A549 (cell line): ENCODE measurements at regions not wholly inside any gene's neighbourhood (a gene's known extent, or its start where the extent isn't known, plus 50 kb on each side); places are given as distances from the start of the nearest gene placed in this dataset.

Experiments
- ATAC-seq, 2 experiments: fragments of 200-7000 bp in 1 of 2; fragments of >200 bp in 1 of 2; cut with Nextera tagmentation in 1 of 2; cut with Tn5 transposase in 1 of 2; 3 replicates each; pipeline versions ENCODE4 v1.8.0 to v1.9.1; 2018 to 2020; ENCODE audit warnings: mild to moderate bottlenecking in 1 of 2, moderate library complexity in 1 of 2
- CTCF ChIA-PET: fragments of 300-600 bp; sonication (Branson Sonifier 250); formaldehyde crosslinking; extraction: SDS; loops from one replicate; lab custom pipeline; 2021; ENCODE audit warnings: antibody characterized with exemption, inconsistent platforms; lab: Yijun Ruan, JAX
- POLR2A ChIA-PET: fragments of 350-600 bp; formaldehyde crosslinking; extraction: SDS; loops from one replicate; lab custom pipeline; 2021; ENCODE audit warnings: antibody characterized with exemption, inconsistent platforms; lab: Yijun Ruan, JAX
- DNase-seq, 2 experiments: peaks; one replicate each; pipeline versions ENCODE4 v3.0.0 to v3.0.0-alpha.2; 2011 to 2016; ENCODE audit warnings: low read depth in 1 of 2, low spot score in 1 of 2
- FAIRE-seq: peaks from 2 replicates; lab custom pipeline; 2011; peaks lifted over from hg19 to GRCh38; lab: Jason Lieb, UNC
- H3K27ac ChIP-seq, 2 experiments: fragments of >200 bp; sonication (Bioruptor Twin); formaldehyde crosslinking; 3 replicates each; pipeline ENCODE4 v1.5.1; 2016 to 2017
- H3K4me1 ChIP-seq: fragments of >200 bp; sonication (Bioruptor Twin); formaldehyde crosslinking; 3 replicates; pipeline ENCODE4 v1.6.1; 2016
- H3K4me2 ChIP-seq: fragments of >200 bp; sonication (Bioruptor Twin); formaldehyde crosslinking; 3 replicates; pipeline ENCODE4 v1.6.1; 2016
- H3K4me3 ChIP-seq: fragments of >200 bp; sonication (Bioruptor Twin); formaldehyde crosslinking; 3 replicates; pipeline ENCODE4 v1.5.1; 2016
- H3K9me3 ChIP-seq: fragments of >200 bp; sonication (Bioruptor Twin); formaldehyde crosslinking; 3 replicates; pipeline ENCODE4 v1.6.1; 2016
- BHLHE40 ChIP-seq: IDR thresholded peaks from 2 replicates; pipeline ENCODE4 v1.6.1; 2012; ENCODE audit warnings: low read depth, low read length, inconsistent platforms
- CBX8 ChIP-seq: fragments of 200-600 bp; sonication (generic); IDR thresholded peaks from 2 replicates; pipeline ENCODE4 v1.6.1; 2016
- EHF ChIP-seq: fragments of 250-450 bp; sonication (Bioruptor Pico); IDR thresholded peaks from 2 replicates; pipeline ENCODE4 v1.5.0; 2020; ENCODE audit warnings: mild to moderate bottlenecking
- EHMT2 ChIP-seq: fragments of 200-600 bp; sonication (generic); IDR thresholded peaks from 2 replicates; pipeline ENCODE4 v1.6.1; 2016; ENCODE audit warnings: antibody characterized with exemption, low read depth, mild to moderate bottlenecking, moderate library complexity
- GATA3 ChIP-seq: IDR thresholded peaks from 2 replicates; pipeline ENCODE4 v1.6.1; 2012; ENCODE audit warnings: borderline replicate concordance
- HOXA7 ChIP-seq: fragments of 250-450 bp; sonication (Bioruptor Pico); IDR thresholded peaks from 2 replicates; pipeline ENCODE4 v1.5.0; 2020; ENCODE audit warnings: mild to moderate bottlenecking, moderate library complexity
- KDM5A ChIP-seq: fragments of 200-600 bp; sonication (generic); IDR thresholded peaks from 2 replicates; pipeline ENCODE4 v1.6.1; 2016; ENCODE audit warnings: antibody characterized with exemption, mild to moderate bottlenecking
- MAFK ChIP-seq: fragments of 450-650 bp; IDR thresholded peaks from 2 replicates; pipeline ENCODE4 v1.6.1; 2014; ENCODE audit not compliant: partially characterized antibody
- MYC ChIP-seq: IDR thresholded peaks from 2 replicates; pipeline ENCODE4 v1.6.1; 2012; ENCODE audit warnings: mild to moderate bottlenecking, inconsistent platforms, low read length, improper control_type of control experiment, borderline replicate concordance
- NFE2L2 ChIP-seq: fragments of 150-350 bp; conservative IDR thresholded peaks from 2 replicates; pipeline ENCODE4 v1.6.1; 2014; ENCODE audit warnings: low read length
- NPAS2 ChIP-seq: fragments of 250-450 bp; sonication (Bioruptor Pico); IDR thresholded peaks from 2 replicates; pipeline ENCODE4 v1.8.0; 2022; ENCODE audit warnings: mild to moderate bottlenecking, moderate library complexity, borderline replicate concordance
- POLR2A ChIP-seq: IDR thresholded peaks from 2 replicates; pipeline ENCODE4 v1.6.1; 2012; ENCODE audit warnings: mild to moderate bottlenecking, low read length
- POLR2AphosphoS2 ChIP-seq: conservative IDR thresholded peaks from 2 replicates; pipeline ENCODE4 v1.6.1; 2012; ENCODE audit warnings: low read length, improper control_type of control experiment, inconsistent platforms
- SMC3 ChIP-seq: fragments of >200 bp; sonication (Bioruptor Twin); formaldehyde crosslinking; IDR thresholded peaks from 3 replicates; pipeline ENCODE4 v1.6.1; 2018; ENCODE audit warnings: inconsistent platforms
- TFCP2L1 ChIP-seq: fragments of 250-450 bp; sonication (Bioruptor Pico); IDR thresholded peaks from 2 replicates; pipeline ENCODE4 v1.5.0; 2021; ENCODE audit warnings: mild to moderate bottlenecking
- TP53 ChIP-seq: fragments of 250-450 bp; sonication (Bioruptor Pico); IDR thresholded peaks from 2 replicates; pipeline ENCODE4 v1.5.0; 2021; ENCODE audit warnings: mild to moderate bottlenecking, moderate library complexity
- ZNF302 ChIP-seq: fragments of 250-450 bp; sonication (Bioruptor Pico); IDR thresholded peaks from 2 replicates; pipeline ENCODE4 v1.9.0; 2021; ENCODE audit warnings: inconsistent platforms, mild to moderate bottlenecking, moderate library complexity
- WGBS: methylation state at CpG from one replicate; pipeline ENCODE4 v1.1.6; 2017; ENCODE audit errors: missing lambda C conversion rate; 5-methylcytosine and 5-hydroxymethylcytosine counted together
- TF ChIP-seq, protein P1 (sequence below): IDR thresholded peaks from 2 replicates; pipeline ENCODE4 v1.6.1; 2012
- TF ChIP-seq, protein P2 (sequence below): fragments of 200-600 bp; sonication (generic); IDR thresholded peaks from 2 replicates; pipeline ENCODE4 v1.6.1; 2016; ENCODE audit warnings: antibody characterized with exemption, mild to moderate bottlenecking, moderate library complexity
- TF ChIP-seq, protein P3 (sequence below): fragments of >200 bp; sonication (Bioruptor Twin); formaldehyde crosslinking; IDR thresholded peaks from 3 replicates; pipeline ENCODE4 v1.5.1; 2016
- TF ChIP-seq, protein P4 (sequence below): IDR thresholded peaks from 2 replicates; pipeline ENCODE4 v1.6.1; 2012

DNA sequence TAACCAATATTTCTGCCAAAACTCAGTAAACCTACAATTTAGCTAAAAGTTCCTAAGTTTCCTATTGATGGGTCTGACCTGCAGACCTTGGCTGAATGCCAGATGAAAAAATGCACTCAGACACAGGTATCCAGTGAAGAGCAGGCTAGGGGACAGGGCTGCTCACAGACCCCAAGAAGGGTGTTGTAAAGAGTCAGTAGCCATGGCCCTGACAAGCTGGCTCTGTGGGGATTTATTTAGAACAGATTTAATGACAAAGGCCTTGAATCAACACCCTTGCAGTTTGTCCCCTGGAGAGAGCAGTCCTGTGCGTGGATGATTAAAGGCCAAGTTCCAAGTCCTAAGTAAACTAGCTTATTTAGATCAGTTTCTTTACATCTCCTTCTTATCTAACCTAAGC, 1243.2 kb upstream of the ADGRL4 start (continued):
- TF ChIP-seq MYC (no peak), SMC3 (no peak), HOXA7 (no peak), MAFK (no peak), POLR2AphosphoS2 (no peak), BHLHE40 (no peak), NFE2L2 (no peak)
- TF ChIP-seq, protein P1, sequence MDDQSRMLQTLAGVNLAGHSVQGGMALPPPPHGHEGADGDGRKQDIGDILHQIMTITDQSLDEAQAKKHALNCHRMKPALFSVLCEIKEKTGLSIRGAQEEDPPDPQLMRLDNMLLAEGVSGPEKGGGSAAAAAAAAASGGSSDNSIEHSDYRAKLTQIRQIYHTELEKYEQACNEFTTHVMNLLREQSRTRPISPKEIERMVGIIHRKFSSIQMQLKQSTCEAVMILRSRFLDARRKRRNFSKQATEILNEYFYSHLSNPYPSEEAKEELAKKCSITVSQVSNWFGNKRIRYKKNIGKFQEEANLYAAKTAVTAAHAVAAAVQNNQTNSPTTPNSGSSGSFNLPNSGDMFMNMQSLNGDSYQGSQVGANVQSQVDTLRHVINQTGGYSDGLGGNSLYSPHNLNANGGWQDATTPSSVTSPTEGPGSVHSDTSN = no peak
- TF ChIP-seq, protein P2, sequence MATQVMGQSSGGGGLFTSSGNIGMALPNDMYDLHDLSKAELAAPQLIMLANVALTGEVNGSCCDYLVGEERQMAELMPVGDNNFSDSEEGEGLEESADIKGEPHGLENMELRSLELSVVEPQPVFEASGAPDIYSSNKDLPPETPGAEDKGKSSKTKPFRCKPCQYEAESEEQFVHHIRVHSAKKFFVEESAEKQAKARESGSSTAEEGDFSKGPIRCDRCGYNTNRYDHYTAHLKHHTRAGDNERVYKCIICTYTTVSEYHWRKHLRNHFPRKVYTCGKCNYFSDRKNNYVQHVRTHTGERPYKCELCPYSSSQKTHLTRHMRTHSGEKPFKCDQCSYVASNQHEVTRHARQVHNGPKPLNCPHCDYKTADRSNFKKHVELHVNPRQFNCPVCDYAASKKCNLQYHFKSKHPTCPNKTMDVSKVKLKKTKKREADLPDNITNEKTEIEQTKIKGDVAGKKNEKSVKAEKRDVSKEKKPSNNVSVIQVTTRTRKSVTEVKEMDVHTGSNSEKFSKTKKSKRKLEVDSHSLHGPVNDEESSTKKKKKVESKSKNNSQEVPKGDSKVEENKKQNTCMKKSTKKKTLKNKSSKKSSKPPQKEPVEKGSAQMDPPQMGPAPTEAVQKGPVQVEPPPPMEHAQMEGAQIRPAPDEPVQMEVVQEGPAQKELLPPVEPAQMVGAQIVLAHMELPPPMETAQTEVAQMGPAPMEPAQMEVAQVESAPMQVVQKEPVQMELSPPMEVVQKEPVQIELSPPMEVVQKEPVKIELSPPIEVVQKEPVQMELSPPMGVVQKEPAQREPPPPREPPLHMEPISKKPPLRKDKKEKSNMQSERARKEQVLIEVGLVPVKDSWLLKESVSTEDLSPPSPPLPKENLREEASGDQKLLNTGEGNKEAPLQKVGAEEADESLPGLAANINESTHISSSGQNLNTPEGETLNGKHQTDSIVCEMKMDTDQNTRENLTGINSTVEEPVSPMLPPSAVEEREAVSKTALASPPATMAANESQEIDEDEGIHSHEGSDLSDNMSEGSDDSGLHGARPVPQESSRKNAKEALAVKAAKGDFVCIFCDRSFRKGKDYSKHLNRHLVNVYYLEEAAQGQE = no peak

DNA sequence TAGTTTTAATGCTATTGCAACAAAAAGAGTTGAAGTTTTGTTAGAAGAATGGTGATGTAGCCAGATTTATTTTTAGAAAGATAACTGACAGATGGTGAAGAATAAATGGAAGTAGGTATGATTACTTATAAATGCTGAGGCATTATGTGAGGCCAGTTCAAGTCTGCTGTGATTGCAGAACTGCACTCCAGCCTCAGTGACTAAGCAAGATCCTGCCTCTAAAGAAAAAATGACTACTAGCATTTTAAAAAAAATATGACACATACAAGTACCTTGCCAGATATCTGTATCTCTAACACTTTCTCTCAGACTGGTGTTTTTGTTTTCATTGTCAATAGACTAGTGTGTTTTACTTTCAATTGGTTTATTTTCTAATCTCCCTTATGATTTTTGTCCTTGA, 1242.4 kb upstream of the ADGRL4 start:
- POLR2A ChIA-PET = no interaction called here
- no peak for DNase-seq
- CTCF ChIA-PET = no interaction called here
- H3K4me3 ChIP-seq = no peak overlapping the region
- H3K4me1 ChIP-seq = no peaks in the 10 kb centered on the region
- no peak for ATAC-seq
- no peak for FAIRE-seq
- H3K4me2 ChIP-seq = no peak overlapping the region
- no peaks in the 10 kb centered on the region for H3K9me3 ChIP-seq
- H3K27ac ChIP-seq = no peak overlapping the region
- TF ChIP-seq, protein P3, sequence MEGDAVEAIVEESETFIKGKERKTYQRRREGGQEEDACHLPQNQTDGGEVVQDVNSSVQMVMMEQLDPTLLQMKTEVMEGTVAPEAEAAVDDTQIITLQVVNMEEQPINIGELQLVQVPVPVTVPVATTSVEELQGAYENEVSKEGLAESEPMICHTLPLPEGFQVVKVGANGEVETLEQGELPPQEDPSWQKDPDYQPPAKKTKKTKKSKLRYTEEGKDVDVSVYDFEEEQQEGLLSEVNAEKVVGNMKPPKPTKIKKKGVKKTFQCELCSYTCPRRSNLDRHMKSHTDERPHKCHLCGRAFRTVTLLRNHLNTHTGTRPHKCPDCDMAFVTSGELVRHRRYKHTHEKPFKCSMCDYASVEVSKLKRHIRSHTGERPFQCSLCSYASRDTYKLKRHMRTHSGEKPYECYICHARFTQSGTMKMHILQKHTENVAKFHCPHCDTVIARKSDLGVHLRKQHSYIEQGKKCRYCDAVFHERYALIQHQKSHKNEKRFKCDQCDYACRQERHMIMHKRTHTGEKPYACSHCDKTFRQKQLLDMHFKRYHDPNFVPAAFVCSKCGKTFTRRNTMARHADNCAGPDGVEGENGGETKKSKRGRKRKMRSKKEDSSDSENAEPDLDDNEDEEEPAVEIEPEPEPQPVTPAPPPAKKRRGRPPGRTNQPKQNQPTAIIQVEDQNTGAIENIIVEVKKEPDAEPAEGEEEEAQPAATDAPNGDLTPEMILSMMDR = no peak
- no peak for TF ChIP-seq TFCP2L1
- TF ChIP-seq, protein P4, sequence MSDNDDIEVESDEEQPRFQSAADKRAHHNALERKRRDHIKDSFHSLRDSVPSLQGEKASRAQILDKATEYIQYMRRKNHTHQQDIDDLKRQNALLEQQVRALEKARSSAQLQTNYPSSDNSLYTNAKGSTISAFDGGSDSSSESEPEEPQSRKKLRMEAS = no peak
- no peak for TF ChIP-seq EHMT2
- TF ChIP-seq, all 56 proteins: peak for 0

DNA sequence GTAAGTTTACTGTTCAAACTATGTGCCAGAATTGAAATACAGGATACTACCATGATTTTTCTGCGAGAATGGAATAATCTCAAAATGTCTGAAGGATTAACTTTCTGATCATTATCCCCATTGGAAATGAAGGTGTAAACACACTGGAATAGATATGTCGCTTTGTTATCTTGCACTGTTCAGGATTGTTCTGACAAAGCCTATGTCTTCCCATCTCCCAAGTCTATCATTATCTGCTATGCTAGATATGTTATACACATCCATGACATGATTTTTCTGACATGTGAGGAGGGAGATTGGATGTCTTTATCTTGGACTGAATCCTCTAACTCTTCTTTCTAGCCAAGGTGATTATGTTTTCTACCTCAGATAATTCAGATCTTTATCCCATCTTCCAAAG, 1239.3 kb upstream of the ADGRL4 start:
- CTCF ChIA-PET = no interaction called here
- H3K4me1 ChIP-seq = no peaks in the 10 kb centered on the region
- 51% methylated on average over 2 of the region's 2 CpGs for WGBS
- H3K4me3 ChIP-seq = no peak overlapping the region
- DNase-seq (no peak), ATAC-seq (no peak), FAIRE-seq (no peak)
- no peak overlapping the region for H3K27ac ChIP-seq
- POLR2A ChIA-PET = no interaction called here
- no peak overlapping the region for H3K4me2 ChIP-seq
- no peak for TF ChIP-seq ZNF302 (CRISPR knock-in tag)
- no peak for TF ChIP-seq KDM5A
- TF ChIP-seq EHF = no peak
- TF ChIP-seq GATA3 = no peak
- TF ChIP-seq POLR2A = no peak
- TF ChIP-seq NPAS2 (CRISPR knock-in tag) = no peak
- TF ChIP-seq, protein P2 = no peak
- no peak for TF ChIP-seq TP53 (CRISPR knock-in tag)
- TF ChIP-seq CBX8 = no peak
- H3K9me3 ChIP-seq = no peaks in the 10 kb centered on the region
